ENCODE measurements at regions not wholly inside any gene's neighbourhood (a gene's known extent, or its start where the extent isn't known, plus 50 kb on each side); places are given as distances from the start of the nearest gene placed in this dataset.

DNA sequence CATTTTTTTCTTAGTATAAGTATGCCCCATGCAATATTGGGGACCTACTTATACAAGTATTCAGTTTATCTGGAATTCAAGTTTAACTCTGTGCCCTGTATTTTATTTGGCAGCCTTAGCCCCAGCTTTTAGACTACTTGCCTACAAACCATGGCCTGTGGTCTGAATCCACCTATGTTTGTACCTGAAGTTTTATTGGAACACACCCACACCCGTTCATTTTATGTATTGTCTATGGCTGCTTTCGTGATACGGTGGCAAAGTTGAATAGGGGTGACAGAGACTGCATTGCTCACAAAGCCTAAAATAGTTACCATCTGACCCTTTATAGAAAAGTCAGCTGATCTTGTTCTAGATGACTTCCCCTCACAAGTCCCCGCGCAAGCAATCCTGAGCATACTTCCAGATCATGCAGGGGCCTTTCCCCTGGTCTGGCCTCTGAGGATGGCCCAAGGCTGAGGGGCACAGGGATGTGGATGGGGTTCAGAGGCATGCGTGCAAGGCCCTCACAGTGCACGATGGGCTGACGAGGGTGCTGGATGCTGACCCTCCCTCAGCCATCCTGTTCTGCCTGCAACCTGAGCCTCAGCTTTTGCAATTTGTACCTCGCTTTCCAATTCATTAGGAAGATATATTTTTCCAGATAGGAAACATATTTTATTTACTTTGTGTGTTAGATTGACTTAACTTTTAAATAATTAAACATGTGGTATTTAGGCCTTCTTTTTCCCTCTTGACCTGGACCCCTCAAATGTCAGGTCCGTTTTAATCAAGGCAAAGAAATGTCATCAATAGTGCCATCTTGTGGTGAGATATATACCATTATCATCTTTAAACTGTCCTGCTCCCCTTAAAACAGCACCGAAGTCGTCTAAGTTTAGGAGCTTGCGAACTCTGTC lies 527.3 kb upstream of the CCDC196 start:
- Histone ChIP-seq H3K79me2 (ENCODE audit: insufficient read depth, low read length) (no peaks in the 10 kb centered on the region), H3K4me1 (ENCODE audit: insufficient read depth, low read length) (peaks cover 13% of the 10 kb centered on the region), H3K36me3 (ENCODE audit: insufficient read depth, low read length) (no peaks in the 10 kb centered on the region), H3K27ac (ENCODE audit: low read length) (peak overlapping the region; percentile 71), H4K20me1 (ENCODE audit: insufficient read depth, low read length) (no peaks in the 10 kb centered on the region), H3K9ac (ENCODE audit: low read depth, low read length) (peak overlapping the region; percentile 22; the same call in 1 of the 2 replicates), H3K9me3 (ENCODE audit: insufficient read depth, low read length, severe bottlenecking) (no peaks in the 10 kb centered on the region), H2AFZ (ENCODE audit: low read depth, low read length) (peak overlapping the region; percentile 40; the same call in 1 of the 2 replicates), H3K27me3 (ENCODE audit: insufficient read depth, low read length, poor library complexity) (no peaks in the 10 kb centered on the region), H3K4me3 (ENCODE audit: low read depth in 1 of 2, low read length in 2 of 2) (no peak overlapping the region), H3K4me2 (ENCODE audit: insufficient read depth, low read length) (no peak overlapping the region)
- TF ChIP-seq, protein P1, sequence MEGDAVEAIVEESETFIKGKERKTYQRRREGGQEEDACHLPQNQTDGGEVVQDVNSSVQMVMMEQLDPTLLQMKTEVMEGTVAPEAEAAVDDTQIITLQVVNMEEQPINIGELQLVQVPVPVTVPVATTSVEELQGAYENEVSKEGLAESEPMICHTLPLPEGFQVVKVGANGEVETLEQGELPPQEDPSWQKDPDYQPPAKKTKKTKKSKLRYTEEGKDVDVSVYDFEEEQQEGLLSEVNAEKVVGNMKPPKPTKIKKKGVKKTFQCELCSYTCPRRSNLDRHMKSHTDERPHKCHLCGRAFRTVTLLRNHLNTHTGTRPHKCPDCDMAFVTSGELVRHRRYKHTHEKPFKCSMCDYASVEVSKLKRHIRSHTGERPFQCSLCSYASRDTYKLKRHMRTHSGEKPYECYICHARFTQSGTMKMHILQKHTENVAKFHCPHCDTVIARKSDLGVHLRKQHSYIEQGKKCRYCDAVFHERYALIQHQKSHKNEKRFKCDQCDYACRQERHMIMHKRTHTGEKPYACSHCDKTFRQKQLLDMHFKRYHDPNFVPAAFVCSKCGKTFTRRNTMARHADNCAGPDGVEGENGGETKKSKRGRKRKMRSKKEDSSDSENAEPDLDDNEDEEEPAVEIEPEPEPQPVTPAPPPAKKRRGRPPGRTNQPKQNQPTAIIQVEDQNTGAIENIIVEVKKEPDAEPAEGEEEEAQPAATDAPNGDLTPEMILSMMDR (IDR thresholded peaks at IDR 0.05; ENCODE audit: borderline replicate concordance, extremely low read depth, low read length, poor library complexity, severe bottlenecking), result peak; percentile 75
- no peak for TF ChIP-seq EZH2 (IDR thresholded peaks at IDR 0.05; ENCODE audit: borderline replicate concordance, low read depth, low read length, severe bottlenecking)
- ATAC-seq (ENCODE audit: insufficient read depth, low read depth) (peak; percentile 80), DNase-seq (no peak)

DNA sequence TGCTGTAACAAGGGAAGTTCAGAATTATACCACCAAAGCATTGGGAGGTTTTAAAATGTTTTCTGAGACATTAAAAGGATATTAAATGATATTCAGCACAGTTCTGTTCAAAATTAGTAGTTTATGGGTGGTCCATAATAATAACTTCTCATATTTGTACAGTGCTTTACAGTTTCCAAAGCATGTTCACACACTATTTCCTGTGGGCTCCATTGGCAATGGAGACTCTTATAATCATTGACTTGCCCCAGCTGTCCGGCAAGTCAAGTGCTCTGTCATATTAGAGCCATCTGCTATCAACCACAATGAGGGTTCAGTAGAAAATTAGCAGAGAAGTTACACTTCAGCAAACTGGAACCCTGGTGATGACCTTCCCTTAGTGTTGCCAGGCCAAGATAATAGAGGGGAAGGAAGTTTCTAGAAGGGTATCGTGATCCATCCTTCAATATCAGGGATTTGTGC lies 526.6 kb upstream of the CCDC196 start:
- Histone ChIP-seq H2AFZ (ENCODE audit: low read depth, low read length) (no peak overlapping the region), H3K9ac (ENCODE audit: low read depth, low read length) (no peak overlapping the region), H3K9me3 (ENCODE audit: insufficient read depth, low read length, severe bottlenecking) (no peaks in the 10 kb centered on the region), H4K20me1 (ENCODE audit: insufficient read depth, low read length) (no peaks in the 10 kb centered on the region), H3K27ac (ENCODE audit: low read length) (peak overlapping the region; percentile 71; the same call in 1 of the 2 replicates), H3K4me1 (ENCODE audit: insufficient read depth, low read length) (peaks cover 13% of the 10 kb centered on the region), H3K27me3 (ENCODE audit: insufficient read depth, low read length, poor library complexity) (no peaks in the 10 kb centered on the region), H3K4me2 (ENCODE audit: insufficient read depth, low read length) (no peak overlapping the region), H3K4me3 (ENCODE audit: low read depth in 1 of 2, low read length in 2 of 2) (no peak overlapping the region), H3K36me3 (ENCODE audit: insufficient read depth, low read length) (no peaks in the 10 kb centered on the region), H3K79me2 (ENCODE audit: insufficient read depth, low read length) (no peaks in the 10 kb centered on the region)
- DNase-seq, result no peak
- peak; percentile 15; the same call in 1 of the 3 replicates for ATAC-seq (ENCODE audit: insufficient read depth, low read depth)
- TF ChIP-seq, protein P1 (IDR thresholded peaks at IDR 0.05; ENCODE audit: borderline replicate concordance, extremely low read depth, low read length, poor library complexity, severe bottlenecking), result no peak
- no peak for TF ChIP-seq EZH2 (IDR thresholded peaks at IDR 0.05; ENCODE audit: borderline replicate concordance, low read depth, low read length, severe bottlenecking)

DNA sequence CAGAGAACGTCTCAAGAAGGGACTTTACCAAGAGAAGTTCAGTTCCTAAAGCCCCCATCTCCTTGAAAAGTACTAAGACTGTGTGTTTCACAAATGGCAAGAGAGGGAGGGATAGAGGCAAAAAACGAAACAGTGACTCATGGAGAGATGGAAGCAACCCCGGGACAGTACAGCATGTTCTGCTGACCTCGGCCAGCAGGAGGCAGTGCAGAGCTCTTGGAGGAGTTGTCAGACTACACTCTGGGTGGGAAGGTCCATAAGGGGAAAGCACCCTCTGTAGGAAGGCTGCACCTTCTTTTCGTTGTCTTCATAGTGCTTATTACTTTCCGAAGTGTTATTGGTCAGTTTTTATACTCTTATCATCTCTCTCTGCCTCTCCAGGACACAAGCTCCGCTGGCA lies 525.2 kb upstream of the CCDC196 start:
- H3K9ac ChIP-seq (ENCODE audit: low read depth, low read length), result no peak overlapping the region
- no peaks in the 10 kb centered on the region for H3K36me3 ChIP-seq (ENCODE audit: insufficient read depth, low read length)
- no peak overlapping the region for H3K27ac ChIP-seq (ENCODE audit: low read length)
- no peak overlapping the region for H3K4me3 ChIP-seq (ENCODE audit: low read depth in 1 of 2, low read length in 2 of 2)
- ATAC-seq (ENCODE audit: insufficient read depth, low read depth) (peak; percentile 66), DNase-seq (peak; percentile 67)
- H3K9me3 ChIP-seq (ENCODE audit: insufficient read depth, low read length, severe bottlenecking), result no peaks in the 10 kb centered on the region
- no peaks in the 10 kb centered on the region for H4K20me1 ChIP-seq (ENCODE audit: insufficient read depth, low read length)
- peaks cover 13% of the 10 kb centered on the region for H3K4me1 ChIP-seq (ENCODE audit: insufficient read depth, low read length)
- no peaks in the 10 kb centered on the region for H3K79me2 ChIP-seq (ENCODE audit: insufficient read depth, low read length)
- no peak overlapping the region for H2AFZ ChIP-seq (ENCODE audit: low read depth, low read length)
- no peak overlapping the region for H3K4me2 ChIP-seq (ENCODE audit: insufficient read depth, low read length)
- H3K27me3 ChIP-seq (ENCODE audit: insufficient read depth, low read length, poor library complexity), result no peaks in the 10 kb centered on the region
- TF ChIP-seq, protein P1 (IDR thresholded peaks at IDR 0.05; ENCODE audit: borderline replicate concordance, extremely low read depth, low read length, poor library complexity, severe bottlenecking), result peak; percentile 84
- no peak for TF ChIP-seq EZH2 (IDR thresholded peaks at IDR 0.05; ENCODE audit: borderline replicate concordance, low read depth, low read length, severe bottlenecking)
